ENCODE measurements at regions not wholly inside any gene's neighbourhood (a gene's known extent, or its start where the extent isn't known, plus 50 kb on each side); places are given as distances from the start of the nearest gene placed in this dataset.

DNA sequence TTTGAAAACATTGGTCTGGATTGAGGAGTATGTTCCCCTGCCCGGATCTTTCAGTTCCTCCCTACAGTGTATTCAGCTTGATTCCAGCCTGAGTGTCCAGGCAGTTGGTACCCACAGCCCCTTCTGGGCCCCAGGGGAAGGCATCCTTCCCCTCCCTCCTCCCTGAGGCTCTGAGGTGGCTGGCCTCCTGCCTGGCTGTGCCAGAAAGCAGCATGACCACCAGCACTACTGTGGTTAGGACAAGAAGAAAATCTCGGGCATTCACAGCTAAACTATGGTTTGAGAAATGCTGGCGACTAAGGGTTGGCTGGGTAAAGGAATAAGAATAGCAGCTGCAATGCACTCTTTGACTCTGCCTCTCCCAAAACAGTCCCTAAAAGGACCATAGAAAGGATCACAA lies 84.6 kb upstream of the LIFR start:
- TF ChIP-seq POLR2AphosphoS5 (IDR thresholded peaks at IDR 0.05; ENCODE audit: low read depth, low read length) (no peak), TAF1 (IDR thresholded peaks at IDR 0.05; ENCODE audit: borderline replicate concordance, insufficient read depth, low read length) (no peak), SIN3A (IDR thresholded peaks at IDR 0.05; ENCODE audit: borderline replicate concordance, insufficient read depth, low read length) (no peak)
- TF ChIP-seq, protein P1, sequence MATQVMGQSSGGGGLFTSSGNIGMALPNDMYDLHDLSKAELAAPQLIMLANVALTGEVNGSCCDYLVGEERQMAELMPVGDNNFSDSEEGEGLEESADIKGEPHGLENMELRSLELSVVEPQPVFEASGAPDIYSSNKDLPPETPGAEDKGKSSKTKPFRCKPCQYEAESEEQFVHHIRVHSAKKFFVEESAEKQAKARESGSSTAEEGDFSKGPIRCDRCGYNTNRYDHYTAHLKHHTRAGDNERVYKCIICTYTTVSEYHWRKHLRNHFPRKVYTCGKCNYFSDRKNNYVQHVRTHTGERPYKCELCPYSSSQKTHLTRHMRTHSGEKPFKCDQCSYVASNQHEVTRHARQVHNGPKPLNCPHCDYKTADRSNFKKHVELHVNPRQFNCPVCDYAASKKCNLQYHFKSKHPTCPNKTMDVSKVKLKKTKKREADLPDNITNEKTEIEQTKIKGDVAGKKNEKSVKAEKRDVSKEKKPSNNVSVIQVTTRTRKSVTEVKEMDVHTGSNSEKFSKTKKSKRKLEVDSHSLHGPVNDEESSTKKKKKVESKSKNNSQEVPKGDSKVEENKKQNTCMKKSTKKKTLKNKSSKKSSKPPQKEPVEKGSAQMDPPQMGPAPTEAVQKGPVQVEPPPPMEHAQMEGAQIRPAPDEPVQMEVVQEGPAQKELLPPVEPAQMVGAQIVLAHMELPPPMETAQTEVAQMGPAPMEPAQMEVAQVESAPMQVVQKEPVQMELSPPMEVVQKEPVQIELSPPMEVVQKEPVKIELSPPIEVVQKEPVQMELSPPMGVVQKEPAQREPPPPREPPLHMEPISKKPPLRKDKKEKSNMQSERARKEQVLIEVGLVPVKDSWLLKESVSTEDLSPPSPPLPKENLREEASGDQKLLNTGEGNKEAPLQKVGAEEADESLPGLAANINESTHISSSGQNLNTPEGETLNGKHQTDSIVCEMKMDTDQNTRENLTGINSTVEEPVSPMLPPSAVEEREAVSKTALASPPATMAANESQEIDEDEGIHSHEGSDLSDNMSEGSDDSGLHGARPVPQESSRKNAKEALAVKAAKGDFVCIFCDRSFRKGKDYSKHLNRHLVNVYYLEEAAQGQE (IDR thresholded peaks at IDR 0.05; ENCODE audit: insufficient read depth in 1 of 2, low read depth in 2 of 2, low read length in 2 of 2): no peak

Data from PFSK-1 (cell line).